Endothelial cell of umbilical vein (primary cell): ENCODE measurements at regions not wholly inside any gene's neighbourhood (a gene's known extent, or its start where the extent isn't known, plus 50 kb on each side); places are given as distances from the start of the nearest gene placed in this dataset.

Experiments
- BruUV-seq: library from RNA; stranded (reverse); fragments of 400-500 nt; replicated peaks from 2 replicates; lab custom pipeline; 2021; lab: Mats Ljungman, UMichigan
- CTCF ChIA-PET: fragments of 300-600, 350-600 bp; sonication (Branson Sonifier 250); formaldehyde crosslinking; loops from one replicate; lab custom pipeline; 2021; ENCODE audit warnings: antibody characterized with exemption, inconsistent platforms; lab: Charles Lee
- POLR2A ChIA-PET: fragments of 300-600, 350-600 bp; sonication (Branson Sonifier 250); formaldehyde crosslinking; loops from one replicate; lab custom pipeline; 2021; ENCODE audit warnings: antibody characterized with exemption, inconsistent platforms; lab: Charles Lee
- DNase-seq: peaks from one replicate; pipeline ENCODE4 v3.0.0-alpha.2; 2011; ENCODE audit warnings: low read depth, low spot score
- FAIRE-seq: peaks from 2 replicates; lab custom pipeline; 2011; peaks lifted over from hg19 to GRCh38; lab: Jason Lieb, UNC
- H2AFZ ChIP-seq: 2 replicates; pipeline ENCODE4 v1.6.0; 2012; ENCODE audit warnings: low read depth, low read length, control low read depth, inconsistent platforms
- H3K27ac ChIP-seq: 2 replicates; pipeline ENCODE4 v1.5.1; 2011; ENCODE audit warnings: low read depth, mild to moderate bottlenecking, control low read depth, low read length, moderate library complexity; ENCODE audit not compliant: insufficient read depth
- H3K27me3 ChIP-seq, 2 experiments: 2 replicates each; pipeline versions ENCODE4 v1.6.0 to v1.6.1; 2011; ENCODE audit warnings: low read length in 2 of 2, mixed read lengths in 1 of 2; ENCODE audit not compliant: control insufficient read depth in 2 of 2, insufficient read depth in 2 of 2
- H3K36me3 ChIP-seq, 2 experiments: 2 replicates in 1 of 2; 3 replicates in 1 of 2; pipeline ENCODE4 v1.5.1; 2011; ENCODE audit warnings: low read length in 2 of 2, mild to moderate bottlenecking in 1 of 2, moderate library complexity in 1 of 2; ENCODE audit not compliant: control insufficient read depth in 2 of 2, insufficient read depth in 2 of 2; ENCODE audit errors: extremely low read depth in 1 of 2
- H3K4me1 ChIP-seq: 3 replicates; pipeline ENCODE4 v1.5.1; 2011; ENCODE audit warnings: mild to moderate bottlenecking, low read length; ENCODE audit not compliant: control insufficient read depth, insufficient read depth; ENCODE audit errors: extremely low read depth
- H3K4me2 ChIP-seq: 2 replicates; pipeline ENCODE4 v1.6.1; 2011; ENCODE audit warnings: low read length, control low read depth, mixed read lengths; ENCODE audit not compliant: insufficient read depth
- H3K4me3 ChIP-seq, 3 experiments: fragments of 200-600 bp in 1 of 3; sonication (generic), shearing (Covaris generic) in 1 of 3; replicated peaks in 1 of 3; 2 replicates each; pipeline ENCODE4 v1.5.1; 2011 to 2016; ENCODE audit warnings: control low read depth in 3 of 3, low read length in 3 of 3, mild to moderate bottlenecking in 2 of 3, inconsistent platforms in 1 of 3, low read depth in 1 of 3, moderate library complexity in 1 of 3; ENCODE audit not compliant: insufficient read depth in 1 of 3
- H3K79me2 ChIP-seq: 2 replicates; pipeline ENCODE4 v1.6.0; 2012; ENCODE audit warnings: low read length, inconsistent platforms; ENCODE audit not compliant: control insufficient read depth, insufficient read depth
- H3K9ac ChIP-seq: replicated peaks from 2 replicates; pipeline ENCODE3; 2011; ENCODE audit warnings: low read length, control low read depth; ENCODE audit not compliant: insufficient read depth; ENCODE audit errors: extremely low read depth
- H3K9me1 ChIP-seq: replicated peaks from 3 replicates; pipeline ENCODE4 v1.6.0; 2011; ENCODE audit warnings: mild to moderate bottlenecking, low read length; ENCODE audit not compliant: control insufficient read depth, insufficient read depth; ENCODE audit errors: extremely low read depth
- H3K9me3 ChIP-seq: replicated peaks from 2 replicates; pipeline ENCODE4 v1.5.1; 2012; ENCODE audit warnings: low read length, inconsistent platforms; ENCODE audit not compliant: control insufficient read depth, insufficient read depth
- H4K20me1 ChIP-seq: replicated peaks from 2 replicates; pipeline ENCODE3; 2011; ENCODE audit warnings: mild to moderate bottlenecking, low read length; ENCODE audit not compliant: control insufficient read depth, insufficient read depth; ENCODE audit errors: extremely low read depth
- CTCF ChIP-seq, 2 donors: IDR thresholded peaks; 1 replicate in 1 of 2; 2 replicates in 1 of 2; pipeline ENCODE4 v1.5.1; 2011; ENCODE audit warnings: low read length in 2 of 2, mild to moderate bottlenecking in 2 of 2, moderate library complexity in 2 of 2, control low read depth in 1 of 2, inconsistent platforms in 1 of 2, low read depth in 1 of 2; ENCODE audit not compliant: insufficient read depth in 1 of 2; ENCODE audit errors: extremely low read depth in 1 of 2
- EZH2 ChIP-seq: IDR thresholded peaks from 2 replicates; pipeline ENCODE4 v1.6.1; 2012; ENCODE audit warnings: borderline replicate concordance, low read depth, mild to moderate bottlenecking, moderate library complexity, low read length, inconsistent platforms; ENCODE audit not compliant: severe bottlenecking
- FOS ChIP-seq: IDR thresholded peaks from 2 replicates; pipeline ENCODE4 v1.6.1; 2011; ENCODE audit warnings: mild to moderate bottlenecking, low read length, moderate library complexity, borderline replicate concordance; ENCODE audit not compliant: insufficient read depth
- GATA2 ChIP-seq: IDR thresholded peaks from 2 replicates; pipeline ENCODE4 v1.7.0; 2011; ENCODE audit warnings: low read depth, mild to moderate bottlenecking, moderate library complexity, mixed read lengths, low read length; ENCODE audit not compliant: insufficient read length, insufficient read depth
- JUN ChIP-seq: IDR thresholded peaks from 2 replicates; pipeline ENCODE4 v1.6.1; 2011; ENCODE audit warnings: borderline replicate concordance, low read depth; ENCODE audit not compliant: insufficient read length, insufficient read depth
- MAX ChIP-seq: IDR thresholded peaks from 2 replicates; pipeline ENCODE4 v1.6.1; 2011; ENCODE audit not compliant: insufficient read depth, insufficient read length
- MYC ChIP-seq: IDR thresholded peaks from one replicate; pipeline ENCODE4 v1.6.1; 2011; ENCODE audit warnings: mild to moderate bottlenecking, low read depth, low read length
- POLR2A ChIP-seq: IDR thresholded peaks from 2 replicates; pipeline ENCODE4 v1.6.1; 2012; ENCODE audit warnings: low read depth, mild to moderate bottlenecking, control low read depth, low read length
- POLR2AphosphoS5 ChIP-seq: IDR thresholded peaks from 2 replicates; pipeline ENCODE4 v1.6.1; 2012; ENCODE audit warnings: low read depth, mild to moderate bottlenecking, control low read depth, low read length, moderate library complexity; ENCODE audit not compliant: insufficient read depth
- dilution Hi-C: fragments of 300-500 bp; cut with MboI; formaldehyde crosslinking; loops from one replicate; pipeline ENCODE4 v1.15.0; 2019; ENCODE audit warnings: low sequenced_read_pairs; ENCODE audit not compliant: extremely low pct_ligation_motif_present
- intact Hi-C: fragments of 100-400 bp; cut with micrococcal nuclease; formaldehyde crosslinking; loops from one replicate; pipeline ENCODE4 v1.10.0; 2022

GRCh38 chr2:7819850-7820249 lies 862.0 kb upstream of the ID2 start:
- Histone ChIP-seq H2AFZ (no peak overlapping the region), H3K79me2 (no peaks in the 10 kb centered on the region), H3K9me1 (no peaks in the 10 kb centered on the region), H3K27ac (no peak overlapping the region), H3K27me3 (no peaks in the 10 kb centered on the region), H3K4me1 (no peaks in the 10 kb centered on the region), H3K4me3 (no peak overlapping the region), H3K4me2 (no peak overlapping the region), H3K36me3 (no peaks in the 10 kb centered on the region), H4K20me1 (no peaks in the 10 kb centered on the region), H3K9ac (no peak overlapping the region), H3K9me3 (peaks cover 2% of the 10 kb centered on the region)
- intact Hi-C loops: no loop called here
- no peak for DNase-seq
- TF ChIP-seq MYC: no peak
- TF ChIP-seq POLR2AphosphoS5: no peak
- no peak for TF ChIP-seq FOS
- TF ChIP-seq JUN: no peak
- no peak for TF ChIP-seq POLR2A
- no peak for TF ChIP-seq CTCF (IDR thresholded peaks at IDR 0.05; ENCODE audit: extremely low read depth in 1 of 2, insufficient read depth in 1 of 2, low read depth in 1 of 2, low read length in 2 of 2)
- no peak for TF ChIP-seq EZH2
- no peak for TF ChIP-seq GATA2
- TF ChIP-seq MAX: no peak
- no TSS peak for BruUV-seq
- dilution Hi-C loops: no loop called here
- POLR2A ChIA-PET: no interaction called here
- CTCF ChIA-PET: no interaction called here
- no peak for FAIRE-seq
